GM12892 (cell line): ENCODE measurements at regions not wholly inside any gene's neighbourhood (a gene's known extent, or its start where the extent isn't known, plus 50 kb on each side); places are given as distances from the start of the nearest gene placed in this dataset.

ENCODE experiments used
- POLR2A ChIP-seq: IDR thresholded peaks from 2 replicates; pipeline ENCODE4 v1.6.1; 2011; ENCODE audit warnings: low read depth, low read length, control low read depth
- POLR2AphosphoS5 ChIP-seq: IDR thresholded peaks from 2 replicates; pipeline ENCODE4 v1.6.1; 2011; ENCODE audit warnings: low read depth, low read length, control low read depth
- TAF1 ChIP-seq: IDR thresholded peaks from 2 replicates; pipeline ENCODE4 v1.6.1; 2011; ENCODE audit warnings: low read depth, mild to moderate bottlenecking, control low read depth, low read length, borderline replicate concordance

GRCh38 chr20:23232219-23232581 lies 118.4 kb upstream of the NXT1 start:
- no peak for TF ChIP-seq POLR2A
- TF ChIP-seq TAF1, result no peak
- TF ChIP-seq POLR2AphosphoS5, result no peak
